Endothelial cell of hepatic sinusoid (primary cell): ENCODE measurements at regions not wholly inside any gene's neighbourhood (a gene's known extent, or its start where the extent isn't known, plus 50 kb on each side); places are given as distances from the start of the nearest gene placed in this dataset.

ENCODE experiments used
- in situ Hi-C: cut with HindIII; loops from 2 replicates; pipeline ENCODE4 v1.10.0; 2017; ENCODE audit warnings: low sequenced_read_pairs

DNA sequence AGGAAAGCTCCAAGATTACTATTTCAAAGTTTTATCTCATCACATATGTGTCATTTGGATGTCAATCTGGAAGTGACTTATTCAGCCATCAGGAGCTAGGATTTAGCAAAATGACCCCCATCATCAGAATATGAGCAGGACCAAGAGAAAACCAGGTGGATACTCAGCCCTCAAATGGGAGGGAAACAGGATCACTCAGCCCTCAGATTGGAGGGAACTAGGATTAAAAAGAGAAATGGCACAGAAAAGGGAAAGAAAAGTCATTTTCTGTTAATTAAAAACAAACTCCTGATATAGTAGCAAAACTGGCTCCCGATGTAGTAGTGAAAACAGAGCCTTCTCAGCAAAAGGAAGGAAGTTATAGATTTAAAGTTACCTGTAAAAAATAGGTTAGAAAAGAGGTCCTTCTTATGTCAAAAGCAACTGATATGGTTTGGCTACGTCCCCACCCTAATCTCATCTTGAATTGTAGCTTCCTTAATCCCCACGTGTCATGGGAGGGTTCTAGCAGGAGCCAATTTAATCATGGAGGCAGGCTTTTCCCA is 69.0 kb upstream of the MYCN start:
- in situ Hi-C loops = no loop called here

DNA sequence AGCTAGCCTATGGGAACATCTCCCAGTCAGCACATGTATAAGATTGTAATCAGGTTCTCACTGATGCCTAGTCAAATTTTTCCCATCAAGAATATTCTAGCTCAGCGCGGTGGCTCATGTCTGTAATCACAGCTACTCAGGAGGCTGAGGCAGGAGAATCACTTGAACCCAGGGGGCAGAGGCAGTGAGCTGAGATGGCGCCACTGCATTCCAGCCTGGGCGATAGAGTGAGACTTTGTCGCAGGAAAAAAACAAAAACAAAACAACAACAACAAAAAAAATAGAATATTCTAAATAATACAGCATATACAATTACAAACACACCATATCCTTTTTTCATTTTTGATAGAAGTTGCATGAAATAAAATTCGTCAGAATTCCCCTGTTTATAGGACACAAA is 67.5 kb upstream of the MYCN start:
- in situ Hi-C loops = no loop called here

GRCh38 chr2:15874321-15874720 is 66.0 kb upstream of the MYCN start:
- in situ Hi-C loops = no loop called here

- in situ Hi-C loops = no loop called here
Observed at GRCh38 chr2:15874854-15875804, 65.2 kb upstream of the MYCN start.

- in situ Hi-C loops = no loop called here
Observed at GRCh38 chr2:15875969-15876705, 64.2 kb upstream of the MYCN start.

DNA sequence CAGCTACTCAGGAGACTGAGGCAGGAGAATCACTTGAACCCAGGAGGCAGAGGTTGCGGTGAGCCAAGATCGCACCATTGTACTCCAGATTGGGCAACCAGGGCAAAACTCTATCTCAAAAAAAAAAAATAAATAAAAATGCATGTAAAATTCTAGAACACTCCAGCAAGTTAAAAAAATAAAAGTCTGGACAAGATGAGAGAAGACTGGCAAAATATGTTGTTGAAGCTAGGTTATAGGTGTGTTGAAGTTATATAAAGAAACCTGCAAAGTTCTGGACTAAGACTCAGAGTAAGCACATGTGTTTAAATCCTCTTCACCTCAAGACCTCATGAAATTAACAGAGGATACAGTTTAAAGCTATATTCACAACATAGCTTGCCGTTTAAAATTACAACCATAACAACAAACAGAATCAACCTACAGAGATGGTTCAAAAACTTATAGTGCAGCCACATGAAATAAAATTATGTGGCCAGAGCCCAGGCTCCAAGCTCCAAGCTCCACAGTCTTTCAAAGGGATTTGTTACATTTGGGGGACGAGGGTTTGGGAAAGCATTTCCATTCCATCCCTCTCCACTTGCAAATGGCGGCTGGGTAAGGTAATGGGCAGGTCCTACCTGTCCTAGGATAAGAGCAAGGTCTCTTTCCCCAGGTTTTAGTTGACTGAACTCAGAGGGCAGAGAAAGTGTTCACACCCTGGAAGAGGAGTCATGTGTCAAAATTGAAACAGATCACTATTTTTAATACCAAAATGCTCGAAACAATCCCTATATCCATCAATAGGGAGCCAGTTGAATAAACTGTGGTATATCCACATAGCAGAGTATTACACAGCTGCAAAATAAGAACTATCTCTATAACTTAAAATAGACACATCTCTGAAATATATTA is 59.9 kb upstream of the MYCN start:
- in situ Hi-C loops = no loop called here

GRCh38 chr2:15881120-15881433 is 59.3 kb upstream of the MYCN start:
- in situ Hi-C loops = no loop called here

DNA sequence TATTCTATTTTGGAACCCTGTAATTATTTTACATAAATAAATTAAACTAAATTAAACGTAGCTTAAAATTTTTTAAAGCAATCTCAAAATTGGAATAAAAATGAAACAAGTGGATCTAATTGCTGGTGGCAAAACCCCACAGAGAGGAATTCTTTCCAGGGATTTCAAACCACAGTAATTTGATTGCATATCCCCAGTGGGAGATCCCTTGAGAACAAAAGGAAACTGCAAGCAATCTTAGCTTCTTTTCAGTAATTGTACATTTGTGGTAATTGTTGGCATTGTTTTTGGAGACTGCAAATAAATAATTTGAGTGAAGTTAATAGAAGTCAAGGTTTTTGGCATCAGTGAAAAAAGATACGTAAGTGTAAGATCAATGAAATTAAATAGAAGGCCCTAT is 58.7 kb upstream of the MYCN start:
- in situ Hi-C loops = no loop called here

- in situ Hi-C loops = no loop called here
Observed at GRCh38 chr2:15882761-15883497, 57.4 kb upstream of the MYCN start.

- in situ Hi-C loops = no loop called here
Observed at GRCh38 chr2:15883684-15884083, 56.7 kb upstream of the MYCN start.

DNA sequence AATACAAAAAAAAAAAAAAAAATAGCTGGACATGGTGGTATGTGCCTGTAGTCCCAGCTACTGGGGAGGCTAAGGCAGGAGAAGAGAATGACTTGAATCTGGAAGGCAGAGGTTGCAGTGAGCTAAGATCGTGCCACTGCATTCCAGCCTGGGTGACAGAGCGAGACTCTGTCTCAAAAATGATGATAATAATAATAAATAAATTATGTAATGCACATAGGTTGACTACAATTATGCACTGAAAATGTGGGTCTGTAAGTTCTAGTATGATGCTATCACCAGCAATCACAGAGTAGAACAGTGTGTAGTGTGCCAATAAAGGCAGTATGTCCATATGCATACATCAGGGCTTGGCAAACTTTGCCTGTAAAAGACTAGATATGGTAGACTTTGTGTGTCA is 55.6 kb upstream of the MYCN start:
- in situ Hi-C loops = no loop called here

- in situ Hi-C loops = no loop called here
Observed at GRCh38 chr2:15886231-15886630, 54.1 kb upstream of the MYCN start.

- in situ Hi-C loops = no loop called here
Observed at GRCh38 chr2:15889442-15890123, 50.8 kb upstream of the MYCN start.

GRCh38 chr2:15890124-15890754 is 50.1 kb upstream of the MYCN start:
- in situ Hi-C loops = no loop called here
